ENCODE measurements at regions not wholly inside any gene's neighbourhood (a gene's known extent, or its start where the extent isn't known, plus 50 kb on each side); places are given as distances from the start of the nearest gene placed in this dataset.
"Not testable (repeated sequence)": the region's sequence is repeated elsewhere in the genome, so short reads cannot be mapped to it uniquely, and the experiment has no call there.

- no peak for DNase-seq (ENCODE audit: low read depth)
These were observed 164.4 kb upstream of the NAMPT start for GRCh38 chr7:106448992-106449859.

- DNase-seq (ENCODE audit: low read depth): no peak
These were observed 163.7 kb upstream of the NAMPT start for GRCh38 chr7:106448346-106448991.

- no peak for DNase-seq (ENCODE audit: low read depth)
These were observed 162.6 kb upstream of the NAMPT start for GRCh38 chr7:106447318-106447847.

GRCh38 chr7:106445366-106445765 lies 160.6 kb upstream of the NAMPT start:
- DNase-seq (ENCODE audit: low read depth): not testable (repeated sequence)

- no peak for DNase-seq (ENCODE audit: low read depth)
These were observed 159.4 kb upstream of the NAMPT start for GRCh38 chr7:106444068-106444655.

GRCh38 chr7:106443156-106443555 lies 158.4 kb upstream of the NAMPT start:
- DNase-seq (ENCODE audit: low read depth): no peak

GRCh38 chr7:106442476-106442875 lies 157.7 kb upstream of the NAMPT start:
- DNase-seq (ENCODE audit: low read depth): no peak

GRCh38 chr7:106441343-106441742 lies 156.6 kb upstream of the NAMPT start:
- DNase-seq (ENCODE audit: low read depth): not testable (repeated sequence)

- not testable (repeated sequence) for DNase-seq (ENCODE audit: low read depth)
These were observed 152.2 kb upstream of the NAMPT start for GRCh38 chr7:106436933-106437332.

GRCh38 chr7:106433377-106433776 lies 148.6 kb upstream of the NAMPT start:
- DNase-seq (ENCODE audit: low read depth): no peak

GRCh38 chr7:106430535-106431455 lies 146.0 kb upstream of the NAMPT start:
- DNase-seq (ENCODE audit: low read depth): no peak

GRCh38 chr7:106430103-106430502 lies 145.3 kb upstream of the NAMPT start:
- DNase-seq (ENCODE audit: low read depth): no peak

GRCh38 chr7:106426803-106427202 lies 142.0 kb upstream of the NAMPT start:
- no peak for DNase-seq (ENCODE audit: low read depth)

- peak; percentile 94 for DNase-seq (ENCODE audit: low read depth)
These were observed 140.4 kb upstream of the NAMPT start for GRCh38 chr7:106425017-106425719.

- DNase-seq (ENCODE audit: low read depth): no peak
These were observed 139.8 kb upstream of the NAMPT start for GRCh38 chr7:106424476-106425016.

GRCh38 chr7:106423821-106424475 lies 139.2 kb upstream of the NAMPT start:
- no peak for DNase-seq (ENCODE audit: low read depth)

- no peak for DNase-seq (ENCODE audit: low read depth)
These were observed 138.3 kb upstream of the NAMPT start for GRCh38 chr7:106423111-106423510.

GRCh38 chr7:106421181-106421762 lies 136.5 kb upstream of the NAMPT start:
- peak; percentile 76 for DNase-seq (ENCODE audit: low read depth)

- no peak for DNase-seq (ENCODE audit: low read depth)
These were observed 136.0 kb upstream of the NAMPT start for GRCh38 chr7:106420736-106421135.

- DNase-seq (ENCODE audit: low read depth): no peak
These were observed 135.4 kb upstream of the NAMPT start for GRCh38 chr7:106420210-106420609.
